ENCODE measurements at regions not wholly inside any gene's neighbourhood (a gene's known extent, or its start where the extent isn't known, plus 50 kb on each side); places are given as distances from the start of the nearest gene placed in this dataset.

DNA sequence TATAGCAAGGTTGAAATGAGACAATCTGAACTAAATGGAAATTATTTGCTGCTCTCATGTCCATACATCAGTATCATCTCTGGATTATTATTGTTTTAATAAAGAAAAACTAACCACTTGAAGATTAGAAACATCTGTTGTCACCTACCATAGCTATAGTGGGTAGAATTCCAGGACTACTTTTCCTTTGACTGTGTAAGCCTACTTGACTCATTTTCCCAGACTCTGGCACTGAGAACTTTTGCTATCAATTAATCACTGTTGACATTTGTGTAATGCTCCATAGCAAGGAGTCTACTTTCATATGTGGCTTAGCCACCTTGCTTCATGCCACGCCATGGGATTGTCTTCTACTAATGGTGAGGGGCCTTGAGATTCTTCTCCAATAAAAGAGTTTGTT lies 59.9 kb upstream of the ARRDC3 start:
- DNase-seq = no peak

DNA sequence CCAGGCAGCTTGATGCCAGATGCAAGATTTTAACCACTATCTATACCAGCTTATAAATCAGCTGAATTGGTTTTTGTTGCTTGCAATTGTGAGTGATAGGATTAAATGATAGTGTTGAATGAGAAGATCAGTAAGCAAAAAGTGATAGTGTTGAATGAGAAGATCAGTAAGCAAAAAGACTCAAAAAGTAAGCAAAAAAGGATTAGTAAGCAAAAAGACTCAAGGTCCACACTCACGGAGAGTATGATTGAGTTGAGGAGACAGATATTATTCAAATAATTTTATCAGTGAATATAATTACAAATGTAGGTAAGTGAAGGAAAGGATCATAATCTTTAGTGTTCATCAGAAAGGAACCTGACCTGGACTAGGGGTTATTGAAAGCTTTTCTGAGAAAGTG lies 58.0 kb upstream of the ARRDC3 start:
- no peak for DNase-seq

DNA sequence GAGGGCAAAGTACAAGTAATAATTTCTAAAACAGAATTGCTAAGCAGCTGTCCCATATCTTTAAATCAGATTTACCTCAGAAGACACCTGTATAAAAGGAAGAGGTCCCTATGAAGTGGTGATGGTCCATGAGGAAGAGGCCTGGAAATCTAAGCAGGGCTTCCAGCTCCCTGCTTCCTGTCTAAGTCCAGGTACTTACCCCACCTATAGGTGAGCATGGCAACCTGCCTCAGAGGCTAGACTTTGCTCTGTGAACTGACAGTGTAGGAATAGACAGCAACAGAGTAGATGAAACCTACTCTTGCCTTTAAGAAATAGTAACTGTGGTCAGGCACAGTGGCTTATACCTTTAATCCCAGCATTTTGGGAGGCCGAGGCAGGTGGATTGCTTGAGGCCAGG lies 55.8 kb upstream of the ARRDC3 start:
- DNase-seq = no peak

DNA sequence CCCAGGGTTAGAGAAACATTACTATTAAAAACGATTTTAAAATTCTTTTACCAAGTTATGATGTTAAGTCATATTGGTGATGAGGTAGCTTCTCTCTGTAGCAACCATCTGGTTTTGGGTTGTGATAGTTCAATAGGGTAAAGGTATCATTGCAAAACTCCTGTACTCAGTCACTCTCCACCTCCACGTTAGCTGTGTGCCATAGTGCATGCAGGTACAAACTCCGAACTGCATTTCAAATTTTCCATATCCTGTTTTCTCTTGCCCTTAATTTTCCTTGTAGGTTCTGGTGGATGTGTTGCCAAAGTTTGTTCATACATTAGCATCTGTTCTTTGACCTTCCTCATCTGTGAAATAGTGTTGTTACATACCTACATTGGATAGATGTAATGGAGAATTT lies 53.1 kb upstream of the ARRDC3 start:
- no peak for DNase-seq

DNA sequence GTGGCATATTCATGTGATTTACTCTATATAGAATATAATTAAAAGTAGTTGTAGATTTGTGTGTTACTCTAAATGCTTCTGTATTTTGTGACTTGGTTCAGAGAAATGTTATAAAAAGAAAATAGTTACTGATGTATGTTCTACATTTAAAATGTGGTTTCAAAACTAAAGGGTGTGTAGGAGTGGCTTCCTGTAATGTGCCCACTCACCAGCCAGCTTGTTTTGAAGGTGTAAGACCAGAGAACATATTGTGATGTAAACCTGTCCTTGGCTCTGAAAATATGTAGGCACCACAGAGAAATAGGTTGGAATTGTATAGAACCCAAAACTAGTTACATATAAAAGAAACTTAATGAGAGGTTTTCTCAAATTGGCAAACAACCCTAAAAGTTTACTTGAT lies 51.2 kb upstream of the ARRDC3 start:
- DNase-seq = no peak

DNA sequence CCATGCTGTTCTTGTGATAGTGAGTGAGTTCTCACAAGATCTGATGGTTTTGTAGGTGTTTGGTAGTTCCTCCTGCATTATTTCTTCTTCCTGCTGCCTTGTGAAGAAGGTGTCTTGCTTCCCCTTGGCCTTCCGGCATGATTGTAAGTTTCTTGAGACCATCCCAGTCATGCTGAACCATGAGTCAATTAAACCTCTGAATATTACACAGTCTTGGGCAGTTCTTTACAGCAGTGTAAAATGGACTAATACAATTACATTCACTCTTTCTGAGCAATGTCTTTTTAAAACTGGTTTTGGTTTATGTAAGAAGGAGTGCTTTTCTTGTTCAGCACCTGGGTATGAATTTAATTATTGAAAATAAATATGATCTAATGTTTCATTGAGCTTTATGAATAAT lies 50.7 kb upstream of the ARRDC3 start:
- no peak for DNase-seq

Measured in activated effector memory CD4-positive, alpha-beta T cell treated with anti-CD3 and anti-CD28 coated beads, Interleukin-2, amount 50 U/mL, for 16 hours (primary cell).